Trophoblast cell (in vitro differentiated cells and primary cell): ENCODE measurements at regions not wholly inside any gene's neighbourhood (a gene's known extent, or its start where the extent isn't known, plus 50 kb on each side); places are given as distances from the start of the nearest gene placed in this dataset.

Experiments used
- DNase-seq, 2 donors: peaks; one replicate each; pipeline ENCODE4 v3.0.0-alpha.2; 2016
- H2AFZ ChIP-seq: 2 replicates; pipeline ENCODE4 v1.6.1; 2013; ENCODE audit warnings: low read length, moderate library complexity, mild to moderate bottlenecking; ENCODE audit not compliant: insufficient read depth, poor library complexity
- H2AK5ac ChIP-seq: 2 replicates; pipeline ENCODE4 v1.6.1; 2013; ENCODE audit warnings: mild to moderate bottlenecking, low read length
- H2BK120ac ChIP-seq: 2 replicates; pipeline ENCODE4 v1.6.1; 2013; ENCODE audit warnings: low read length, mild to moderate bottlenecking, moderate library complexity; ENCODE audit not compliant: insufficient read depth, poor library complexity
- H2BK12ac ChIP-seq: 2 replicates; pipeline ENCODE4 v1.6.1; 2013; ENCODE audit warnings: mild to moderate bottlenecking, low read length, moderate library complexity
- H2BK5ac ChIP-seq: 2 replicates; pipeline ENCODE4 v1.6.1; 2013; ENCODE audit warnings: low read length, low read depth, moderate library complexity, mild to moderate bottlenecking; ENCODE audit not compliant: poor library complexity
- H3K14ac ChIP-seq: 2 replicates; pipeline ENCODE4 v1.6.1; 2013; ENCODE audit warnings: mild to moderate bottlenecking, low read length
- H3K18ac ChIP-seq: 2 replicates; pipeline ENCODE4 v1.6.1; 2013; ENCODE audit warnings: mild to moderate bottlenecking, low read length
- H3K23ac ChIP-seq: 2 replicates; pipeline ENCODE4 v1.6.1; 2013; ENCODE audit warnings: low read length
- H3K27ac ChIP-seq: 2 replicates; pipeline ENCODE4 v1.5.1; 2013; ENCODE audit warnings: low read depth, mild to moderate bottlenecking, inconsistent platforms, low read length, moderate library complexity
- H3K27me3 ChIP-seq: 2 replicates; pipeline ENCODE4 v1.6.1; 2013; ENCODE audit warnings: inconsistent platforms, mild to moderate bottlenecking, low read length, moderate library complexity; ENCODE audit not compliant: insufficient read depth
- H3K36me3 ChIP-seq, 2 experiments: 1 replicate in 1 of 2; 2 replicates in 1 of 2; pipeline ENCODE4 v1.6.1; 2013; ENCODE audit warnings: low read length in 2 of 2, mild to moderate bottlenecking in 2 of 2, moderate library complexity in 1 of 2; ENCODE audit not compliant: insufficient read depth in 2 of 2, control insufficient read depth in 1 of 2
- H3K4ac ChIP-seq: 2 replicates; pipeline ENCODE4 v1.6.1; 2013; ENCODE audit warnings: low read depth, mild to moderate bottlenecking, low read length, moderate library complexity
- H3K4me1 ChIP-seq, 2 experiments: 1 replicate in 1 of 2; 2 replicates in 1 of 2; pipeline ENCODE4 v1.6.1; 2013; ENCODE audit warnings: low read length in 2 of 2, mild to moderate bottlenecking in 2 of 2, moderate library complexity in 1 of 2; ENCODE audit not compliant: insufficient read depth in 2 of 2, control insufficient read depth in 1 of 2
- H3K4me2 ChIP-seq: 2 replicates; pipeline ENCODE4 v1.6.1; 2013; ENCODE audit warnings: inconsistent platforms, mild to moderate bottlenecking, low read length, moderate library complexity
- H3K4me3 ChIP-seq: 2 replicates; pipeline ENCODE4 v1.5.1; 2013; ENCODE audit warnings: mild to moderate bottlenecking, low read depth, low read length, inconsistent platforms
- H3K79me1 ChIP-seq: one replicate; pipeline ENCODE4 v1.6.1; 2013; ENCODE audit warnings: low read length
- H3K79me2 ChIP-seq: 2 replicates; pipeline ENCODE4 v1.6.1; 2013; ENCODE audit warnings: low read length, mild to moderate bottlenecking; ENCODE audit not compliant: control insufficient read depth, insufficient read depth, poor library complexity
- H3K9ac ChIP-seq: 2 replicates; pipeline ENCODE4 v1.6.1; 2013; ENCODE audit warnings: mild to moderate bottlenecking, low read length
- H3K9me3 ChIP-seq: 2 replicates; pipeline ENCODE4 v1.6.1; 2013; ENCODE audit warnings: low read depth, mild to moderate bottlenecking, control low read depth, inconsistent platforms, low read length; ENCODE audit not compliant: insufficient read depth
- H4K12ac ChIP-seq: 2 replicates; pipeline ENCODE4 v1.6.1; 2013; ENCODE audit warnings: low read depth, mild to moderate bottlenecking, low read length, moderate library complexity
- H4K8ac ChIP-seq: 2 replicates; pipeline ENCODE4 v1.6.1; 2013; ENCODE audit warnings: low read depth, mild to moderate bottlenecking, low read length, moderate library complexity
- H4K91ac ChIP-seq: one replicate; pipeline ENCODE4 v1.6.1; 2013; ENCODE audit warnings: low read depth, mild to moderate bottlenecking, low read length, moderate library complexity
- WGBS: extraction: QIAGEN DNeasy Blood & Tissue Kit; methylation state at CpG from one replicate; pipeline ENCODE4 v1.1.7; 2013; ENCODE audit warnings: missing lambda C conversion rate; ENCODE audit not compliant: insufficient read length, insufficient coverage; ENCODE audit errors: extremely low coverage; 5-methylcytosine and 5-hydroxymethylcytosine counted together

DNA sequence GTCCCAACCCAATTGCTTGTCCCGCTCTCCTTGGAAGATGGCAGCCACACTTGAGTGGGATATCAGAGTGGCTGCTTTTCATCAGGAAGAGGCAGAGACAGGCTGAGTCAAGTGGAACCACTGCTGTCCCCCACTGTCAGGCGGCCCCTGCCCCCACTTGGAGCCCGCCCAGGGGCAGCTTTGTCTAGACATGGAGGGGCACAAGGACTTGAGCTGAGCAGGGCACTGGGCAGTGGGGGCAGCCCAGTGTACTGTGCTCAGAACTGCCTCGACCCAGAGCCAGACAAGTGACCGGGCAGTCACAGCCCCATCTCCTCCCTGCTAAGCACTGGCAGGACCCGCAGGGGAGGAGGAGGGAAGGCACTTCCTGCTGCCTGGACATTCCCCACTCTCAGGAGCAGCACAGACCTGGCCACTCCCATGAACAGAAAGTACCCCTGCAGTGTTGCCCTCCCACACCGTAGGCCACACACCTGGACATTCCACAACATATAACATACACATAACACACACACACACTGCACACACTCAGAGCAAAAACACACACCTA, 91.0 kb downstream of the MRPL36 start:
- H3K4me3 ChIP-seq, result no peak overlapping the region
- peaks cover 3% of the 10 kb centered on the region for H3K27me3 ChIP-seq
- no peak overlapping the region for H3K18ac ChIP-seq
- H2AFZ ChIP-seq, result no peak overlapping the region
- no peak overlapping the region for H3K27ac ChIP-seq
- no peak overlapping the region for H2BK120ac ChIP-seq
- H3K4me2 ChIP-seq, result peak overlapping the region; percentile 0
- H3K9ac ChIP-seq, result no peak overlapping the region
- H3K79me2 ChIP-seq, result no peaks in the 10 kb centered on the region
- H4K91ac ChIP-seq, result no peak overlapping the region
- H4K12ac ChIP-seq, result no peak overlapping the region
- H3K23ac ChIP-seq, result no peak overlapping the region
- no CpG with 5 or more reads among the region's 7 CpGs for WGBS
- no peak overlapping the region for H2BK5ac ChIP-seq
- H3K36me3 ChIP-seq, result no peaks in the 10 kb centered on the region
- H4K8ac ChIP-seq, result no peak overlapping the region
- DNase-seq, result no peak
- no peak overlapping the region for H3K4ac ChIP-seq
- H2AK5ac ChIP-seq, result no peak overlapping the region
- H3K9me3 ChIP-seq, result peaks cover 8% of the 10 kb centered on the region
- H3K4me1 ChIP-seq, result peaks cover 8 to 11% of the 10 kb centered on the region in 2 experiments
- no peak overlapping the region for H3K14ac ChIP-seq
- H2BK12ac ChIP-seq, result no peak overlapping the region
- no peaks in the 10 kb centered on the region for H3K79me1 ChIP-seq

DNA sequence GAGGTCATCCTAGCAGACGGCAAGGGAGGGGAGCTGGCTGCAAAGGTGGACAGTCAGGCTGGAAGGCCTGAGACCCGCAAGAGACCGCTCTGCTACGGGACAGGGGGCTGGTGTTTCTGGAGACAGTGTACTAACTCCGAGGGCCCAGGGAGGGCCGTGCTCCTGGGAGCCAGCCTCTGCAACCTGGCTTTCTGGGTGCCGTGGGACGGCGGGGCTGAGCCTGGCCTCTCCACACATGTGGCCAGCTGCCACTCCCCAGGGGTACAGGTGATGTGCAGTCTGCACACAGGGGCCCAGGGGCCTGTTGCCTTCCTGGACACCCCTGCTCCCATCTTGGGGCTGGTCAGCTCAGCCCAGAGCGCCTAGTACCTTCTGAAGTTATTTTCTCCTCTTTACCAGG, 92.2 kb downstream of the MRPL36 start:
- no peak overlapping the region for H2BK5ac ChIP-seq
- H3K18ac ChIP-seq, result no peak overlapping the region
- no peak overlapping the region for H2AFZ ChIP-seq
- H3K4me3 ChIP-seq, result no peak overlapping the region
- no CpG with 5 or more reads among the region's 10 CpGs for WGBS
- no peak overlapping the region for H3K9ac ChIP-seq
- H4K91ac ChIP-seq, result no peak overlapping the region
- no peak overlapping the region for H4K8ac ChIP-seq
- peaks cover 3% of the 10 kb centered on the region for H3K27me3 ChIP-seq
- no peak overlapping the region for H3K4ac ChIP-seq
- no peak overlapping the region for H2BK12ac ChIP-seq
- H3K27ac ChIP-seq, result no peak overlapping the region
- no peak overlapping the region for H2AK5ac ChIP-seq
- no peak overlapping the region for H4K12ac ChIP-seq
- peaks cover 8% of the 10 kb centered on the region for H3K9me3 ChIP-seq
- no peak overlapping the region for H3K4me2 ChIP-seq
- DNase-seq, result no peak
- H3K14ac ChIP-seq, result no peak overlapping the region
- H3K36me3 ChIP-seq, result no peaks in the 10 kb centered on the region
- no peaks in the 10 kb centered on the region for H3K79me2 ChIP-seq
- H3K23ac ChIP-seq, result no peak overlapping the region
- H3K79me1 ChIP-seq, result no peaks in the 10 kb centered on the region
- peaks cover 8 to 11% of the 10 kb centered on the region in 2 experiments for H3K4me1 ChIP-seq
- H2BK120ac ChIP-seq, result no peak overlapping the region

DNA sequence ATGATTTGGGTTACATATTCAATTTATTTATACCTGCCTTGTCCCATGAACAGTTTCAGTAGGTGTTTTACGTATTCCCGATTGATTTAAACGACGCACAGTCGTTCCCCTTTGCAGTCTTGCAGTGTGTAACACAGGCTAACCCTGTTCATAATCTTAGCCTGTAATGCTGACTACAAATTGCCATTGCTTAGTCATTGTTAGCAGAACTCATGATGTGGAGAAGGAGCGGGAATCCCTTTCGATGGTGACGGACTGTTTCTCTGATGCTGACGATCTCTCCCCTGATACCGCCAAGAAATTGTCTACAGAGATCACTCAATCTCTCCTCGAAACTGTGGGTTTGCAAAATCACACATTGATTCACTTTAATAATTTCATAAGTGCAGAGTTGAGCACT, 93.2 kb downstream of the MRPL36 start:
- Histone ChIP-seq H3K4me3 (no peak overlapping the region), H4K12ac (no peak overlapping the region), H3K18ac (no peak overlapping the region), H3K9ac (no peak overlapping the region), H3K27me3 (peaks cover 3% of the 10 kb centered on the region), H3K4ac (no peak overlapping the region), H2BK12ac (no peak overlapping the region), H3K4me2 (no peak overlapping the region), H3K9me3 (peaks cover 8% of the 10 kb centered on the region), H2AFZ (no peak overlapping the region), H3K27ac (no peak overlapping the region), H3K4me1 (peaks cover 8 to 11% of the 10 kb centered on the region in 2 experiments), H2BK120ac (no peak overlapping the region), H2BK5ac (no peak overlapping the region), H3K79me2 (no peaks in the 10 kb centered on the region), H3K36me3 (no peaks in the 10 kb centered on the region), H3K79me1 (no peaks in the 10 kb centered on the region), H2AK5ac (no peak overlapping the region), H3K14ac (no peak overlapping the region), H4K91ac (no peak overlapping the region), H4K8ac (no peak overlapping the region), H3K23ac (no peak overlapping the region)
- no CpG with 5 or more reads among the region's 11 CpGs for WGBS
- no peak for DNase-seq

DNA sequence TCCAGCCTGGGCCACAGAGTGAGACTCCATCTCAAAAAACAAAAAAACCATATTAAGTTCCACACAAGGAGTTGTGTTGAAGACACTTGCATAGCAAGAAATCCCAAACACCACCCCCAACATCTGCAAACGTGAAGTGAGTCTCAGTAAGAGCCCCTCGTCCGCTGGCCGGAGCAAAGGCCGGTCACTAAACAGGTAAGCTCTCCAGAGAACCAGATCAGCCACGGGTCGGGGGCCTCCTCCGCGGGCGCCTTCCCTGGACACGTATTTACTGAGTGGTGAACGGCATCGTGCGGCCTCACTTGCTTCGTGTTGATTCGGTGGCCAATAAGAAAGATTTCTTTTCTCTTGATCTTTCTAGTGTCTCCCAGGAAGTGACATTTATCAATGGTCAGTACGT, 93.6 kb downstream of the MRPL36 start:
- Histone ChIP-seq H3K79me2 (no peaks in the 10 kb centered on the region), H4K8ac (no peak overlapping the region), H2AK5ac (no peak overlapping the region), H3K14ac (no peak overlapping the region), H4K12ac (no peak overlapping the region), H3K23ac (no peak overlapping the region), H3K4ac (no peak overlapping the region), H3K27me3 (peaks cover 3% of the 10 kb centered on the region), H3K9me3 (peaks cover 8% of the 10 kb centered on the region), H2BK120ac (no peak overlapping the region), H2AFZ (no peak overlapping the region), H3K4me2 (no peak overlapping the region), H3K18ac (no peak overlapping the region), H3K36me3 (no peaks in the 10 kb centered on the region), H3K4me1 (peaks cover 8 to 11% of the 10 kb centered on the region in 2 experiments), H2BK12ac (no peak overlapping the region), H4K91ac (no peak overlapping the region), H3K4me3 (no peak overlapping the region), H3K9ac (no peak overlapping the region), H2BK5ac (no peak overlapping the region), H3K27ac (no peak overlapping the region), H3K79me1 (no peaks in the 10 kb centered on the region)
- WGBS, result no CpG with 5 or more reads among the region's 17 CpGs
- DNase-seq, result no peak
